ENCODE measurements at regions not wholly inside any gene's neighbourhood (a gene's known extent, or its start where the extent isn't known, plus 50 kb on each side); places are given as distances from the start of the nearest gene placed in this dataset.
"Not testable (repeated sequence)": the region's sequence is repeated elsewhere in the genome, so short reads cannot be mapped to it uniquely, and the experiment has no call there.

DNA sequence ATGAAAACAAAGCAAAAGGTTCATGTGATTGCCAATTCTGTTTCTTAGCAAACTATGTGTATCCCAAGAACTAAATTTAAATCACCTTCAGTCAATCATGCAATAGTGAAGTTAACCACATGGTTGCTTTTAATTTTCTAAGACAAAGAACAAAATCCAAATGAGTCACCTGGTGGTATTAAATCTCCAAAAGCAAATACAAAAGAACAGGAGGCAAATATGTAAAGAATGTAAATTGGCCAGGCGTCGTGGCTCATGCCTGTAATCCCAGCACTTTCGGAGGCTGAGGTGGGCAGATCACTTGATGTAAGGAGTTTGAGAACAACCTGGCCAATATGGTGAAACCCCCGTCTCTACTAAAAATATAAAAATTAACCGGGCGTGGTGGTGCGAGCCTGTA is 54.2 kb upstream of the PIK3R4 start:
- DNase-seq (ENCODE audit: low spot score), result no peak

DNA sequence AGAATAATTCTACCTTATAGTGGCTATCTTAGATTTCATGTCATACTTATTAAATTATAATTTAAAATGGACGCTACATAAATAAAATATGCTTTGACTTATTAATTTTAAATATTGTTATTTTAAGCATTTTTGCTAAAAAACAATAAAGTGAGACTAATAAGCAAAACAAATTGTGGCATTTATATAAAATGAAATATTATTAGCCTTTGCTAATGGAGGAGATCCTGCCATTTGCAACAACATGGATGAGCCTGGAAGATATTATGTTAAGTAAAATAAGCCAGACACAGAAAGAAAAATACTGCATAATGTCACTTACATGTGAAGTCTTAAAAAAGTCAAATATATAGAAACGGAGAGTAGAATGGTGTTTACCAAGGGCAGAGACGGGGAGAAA is 54.8 kb upstream of the PIK3R4 start:
- DNase-seq (ENCODE audit: low spot score), result no peak

DNA sequence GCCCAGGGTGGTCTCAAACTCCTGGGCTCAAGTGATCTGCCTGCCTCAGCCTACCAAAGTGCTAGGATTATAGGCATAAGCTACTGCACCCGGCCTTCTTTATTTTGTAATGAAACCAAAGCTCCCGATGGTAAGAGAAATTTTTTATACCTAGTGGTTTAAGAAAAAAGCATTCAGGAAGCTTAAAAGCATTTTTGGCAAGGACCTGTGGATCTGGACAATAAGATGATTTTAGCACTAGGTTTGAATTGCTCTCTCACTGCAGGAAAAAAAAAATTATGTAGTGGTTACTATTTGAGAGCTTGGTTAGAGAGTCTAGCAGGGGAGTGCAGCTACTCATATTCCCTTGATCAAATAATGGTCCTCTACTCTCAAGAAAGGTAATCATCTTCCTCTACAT is 64.9 kb upstream of the PIK3R4 start:
- DNase-seq (ENCODE audit: low spot score), result no peak

DNA sequence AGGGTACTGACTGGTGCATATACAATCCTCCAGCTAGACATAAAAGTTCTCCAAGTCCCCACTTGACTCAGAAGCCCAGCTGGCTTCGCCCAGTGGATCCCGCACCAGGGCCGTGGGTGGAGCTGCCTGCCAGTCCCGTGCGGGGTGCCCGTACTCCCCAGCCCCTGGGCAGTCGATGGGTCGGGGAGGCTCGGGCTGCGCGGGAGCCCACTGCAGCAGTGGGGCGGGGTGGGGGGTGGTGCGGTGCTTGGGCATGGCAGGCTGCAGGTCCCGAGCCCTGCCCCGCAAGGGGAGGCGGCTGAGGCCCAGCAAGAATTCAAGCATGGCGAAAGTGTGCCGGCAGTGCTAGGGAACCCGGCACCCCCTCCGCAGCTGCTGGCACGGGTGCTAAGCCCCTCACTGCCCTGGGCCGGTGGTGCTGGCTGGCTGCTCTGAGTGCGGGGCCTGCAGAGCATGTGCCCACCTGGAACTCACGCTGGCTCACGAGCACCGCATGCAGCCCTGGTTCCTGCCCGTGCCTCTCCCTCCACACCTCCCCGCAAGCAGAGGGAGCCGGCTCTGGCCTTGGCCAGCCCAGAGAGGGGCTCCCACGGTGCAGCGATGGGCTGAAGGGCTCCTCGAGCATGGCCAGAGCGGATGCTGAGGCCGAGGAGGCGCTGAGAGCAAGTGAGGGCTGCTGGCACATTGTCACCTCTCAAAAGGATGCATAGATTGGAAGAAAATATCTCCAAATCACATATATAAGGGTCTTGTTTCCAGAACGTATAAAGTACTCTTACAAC is 68.3 kb upstream of the PIK3R4 start:
- DNase-seq (ENCODE audit: low spot score), result no peak

DNA sequence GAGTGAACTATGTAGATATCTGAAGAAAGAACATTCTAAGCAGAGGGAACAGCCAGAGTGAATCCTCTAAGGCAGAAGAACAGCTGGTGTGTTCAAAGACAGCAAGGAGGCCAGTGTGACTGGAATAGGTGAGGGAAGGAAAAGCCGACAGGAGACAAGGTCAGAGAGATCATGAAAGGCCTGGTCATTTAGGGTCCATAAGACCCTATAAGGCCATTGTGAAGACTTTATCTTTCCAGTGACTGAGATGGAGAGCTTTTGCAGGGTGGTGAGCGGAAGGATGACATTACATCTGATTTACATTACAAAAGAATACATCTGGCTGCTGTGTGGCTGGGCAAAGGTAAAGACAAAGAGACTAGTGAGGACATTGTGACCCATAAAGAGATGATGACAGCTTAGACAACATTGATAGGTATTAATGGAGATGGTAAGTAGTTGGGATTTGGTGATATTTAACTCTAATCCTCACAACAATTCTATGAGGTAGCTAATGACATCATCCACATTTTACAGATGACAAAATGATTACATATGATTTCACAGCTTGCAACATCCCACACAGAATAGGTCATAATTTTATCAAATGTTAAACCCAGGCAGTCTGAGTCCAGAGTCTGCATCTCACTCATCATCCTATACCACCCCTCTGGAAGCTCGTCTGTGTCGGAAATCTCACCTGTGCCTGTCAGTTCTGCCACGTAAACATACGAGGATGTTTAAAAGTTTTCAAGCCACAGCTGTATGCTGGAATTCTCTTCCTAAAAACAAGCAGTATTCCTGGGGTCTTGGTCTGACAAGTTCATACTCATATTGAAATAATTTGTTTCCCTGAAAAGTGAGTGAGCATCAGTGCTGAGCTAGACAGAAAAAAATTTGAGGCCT is 70.2 kb upstream of the PIK3R4 start:
- no peak for DNase-seq (ENCODE audit: low spot score)

DNA sequence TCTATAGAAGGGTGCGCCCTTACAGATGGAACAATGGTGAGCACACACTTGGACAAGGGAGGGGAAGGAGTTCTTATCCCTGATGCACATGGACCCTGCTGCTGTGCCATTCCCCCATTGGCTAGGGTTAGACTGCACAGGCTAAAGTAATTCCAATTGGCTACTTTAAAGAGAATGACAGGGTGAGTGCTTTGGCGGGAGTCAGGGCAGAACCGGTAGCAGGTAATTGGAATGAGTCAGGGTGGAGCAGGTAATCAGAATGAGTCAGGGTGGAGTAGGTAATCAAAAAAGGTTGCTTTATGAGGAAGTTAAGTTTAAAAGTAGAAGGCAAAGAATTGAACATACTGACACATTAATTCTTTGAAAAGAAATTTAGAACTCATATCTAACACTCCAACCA is 71.4 kb upstream of the PIK3R4 start:
- not testable (repeated sequence) for DNase-seq (ENCODE audit: low spot score)

DNA sequence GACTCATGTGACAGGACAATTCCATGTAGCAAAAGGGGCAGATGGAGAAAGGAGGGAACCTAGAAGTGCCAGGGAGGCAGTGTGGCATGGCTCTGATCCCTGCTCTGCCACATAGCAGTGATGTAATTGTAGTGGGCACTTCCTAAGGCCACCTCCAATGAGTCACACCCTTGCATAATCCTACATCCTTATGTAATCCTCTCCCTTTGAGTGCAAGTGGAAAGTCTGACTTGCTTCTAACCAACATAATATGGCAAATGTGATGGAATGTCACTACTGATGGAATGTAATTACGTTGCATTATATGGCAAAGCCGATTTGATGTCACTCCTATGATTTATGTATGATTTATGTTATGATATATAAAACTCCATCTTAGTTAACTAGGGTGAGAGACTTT is 72.9 kb upstream of the ATP2C1 start:
- DNase-seq (ENCODE audit: low spot score), result peak; percentile 58

DNA sequence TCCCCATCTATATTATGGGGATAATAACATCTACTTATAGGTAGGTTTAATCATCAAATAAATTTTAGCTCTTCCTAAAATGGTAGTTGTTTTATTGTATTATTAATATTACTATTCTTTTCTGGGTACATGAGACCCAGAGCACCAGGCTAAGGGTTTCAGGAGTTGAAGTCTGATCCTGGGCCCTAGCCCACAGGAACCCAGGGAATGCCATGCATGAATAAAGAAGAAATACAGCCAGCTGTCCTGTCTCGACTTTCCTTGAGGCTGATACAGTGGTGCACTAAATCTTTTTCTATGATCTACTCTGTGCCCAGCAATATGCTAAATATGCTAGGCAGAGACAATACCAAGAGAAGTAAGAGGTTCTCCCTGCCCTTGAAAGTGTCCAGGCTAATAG is 72.1 kb upstream of the ATP2C1 start:
- no peak for DNase-seq (ENCODE audit: low spot score)

DNA sequence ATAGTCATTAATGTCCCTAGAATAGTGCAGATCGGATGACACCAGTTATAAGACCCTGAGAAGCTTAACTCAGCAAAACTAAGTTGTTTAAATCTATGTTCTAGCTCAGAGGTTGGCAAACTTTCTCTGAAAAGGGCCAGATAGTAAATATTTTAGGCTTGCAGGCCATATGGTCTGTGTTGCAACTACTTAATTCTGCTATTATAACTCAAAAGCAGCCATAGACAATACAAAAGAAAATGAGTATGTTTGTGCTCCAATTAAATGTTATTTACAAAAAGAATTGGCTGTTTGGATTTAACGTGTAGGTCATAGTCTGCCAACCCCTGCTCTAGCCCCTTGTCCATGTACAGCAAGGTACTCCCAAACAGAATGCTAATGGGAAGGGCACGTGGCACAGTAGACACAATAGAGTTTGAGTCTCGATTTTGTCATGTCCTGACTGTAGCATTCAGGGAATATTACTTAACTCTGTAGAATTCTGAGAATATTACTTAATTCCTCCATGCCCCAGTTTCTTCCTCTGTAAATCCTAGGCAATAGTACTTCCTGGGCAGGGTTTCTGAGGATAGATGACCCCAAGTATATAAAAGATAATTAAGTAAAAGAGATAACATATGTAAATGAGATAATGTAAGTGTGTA is 70.5 kb upstream of the ATP2C1 start:
- DNase-seq (ENCODE audit: low spot score), result no peak

DNA sequence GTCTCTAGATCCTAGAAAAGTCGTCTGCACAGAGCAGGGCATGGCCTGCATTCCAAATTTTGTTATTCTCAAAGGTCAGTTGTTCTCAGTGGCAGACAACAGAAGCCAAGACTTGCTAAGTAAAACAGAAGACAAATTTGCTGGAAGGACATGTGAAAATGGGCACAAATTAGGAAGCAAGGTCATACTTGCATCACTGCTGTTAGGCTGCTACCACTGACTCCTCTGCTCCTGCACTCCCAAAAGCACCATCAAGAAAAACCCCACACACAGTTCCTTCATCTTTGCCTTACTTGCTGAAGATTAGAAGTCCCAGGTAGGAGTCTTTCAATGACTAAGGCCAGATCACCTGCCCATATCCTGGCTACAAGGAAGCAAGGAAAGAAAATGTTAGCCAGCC is 69.9 kb upstream of the ATP2C1 start:
- no peak for DNase-seq (ENCODE audit: low spot score)

DNA sequence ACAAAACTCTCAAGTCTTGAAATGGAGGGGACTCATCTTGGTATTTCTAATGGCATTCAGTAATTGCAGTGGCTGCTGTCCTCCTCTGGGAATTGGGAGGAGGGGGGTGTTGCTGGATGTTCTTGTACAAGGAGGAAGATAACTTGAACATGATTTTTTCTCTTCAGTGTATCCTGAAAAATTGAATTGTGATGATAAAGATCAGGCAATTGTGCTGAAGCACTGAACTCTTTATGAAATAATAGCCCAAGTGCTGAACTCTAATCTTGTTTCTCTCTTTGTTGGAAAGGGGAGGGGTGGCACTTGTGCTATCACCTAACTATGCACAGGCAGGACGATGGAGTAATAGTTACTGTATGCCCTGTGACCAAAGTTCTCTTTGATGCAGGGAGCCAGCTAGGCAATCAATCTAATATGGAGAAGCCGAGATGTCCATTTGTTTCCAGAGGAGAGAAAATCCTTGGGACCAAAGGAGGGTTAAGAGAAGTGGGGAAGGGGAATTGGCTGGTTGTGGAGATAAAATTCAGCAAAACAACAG is 68.1 kb upstream of the ATP2C1 start:
- no peak for DNase-seq (ENCODE audit: low spot score)

DNA sequence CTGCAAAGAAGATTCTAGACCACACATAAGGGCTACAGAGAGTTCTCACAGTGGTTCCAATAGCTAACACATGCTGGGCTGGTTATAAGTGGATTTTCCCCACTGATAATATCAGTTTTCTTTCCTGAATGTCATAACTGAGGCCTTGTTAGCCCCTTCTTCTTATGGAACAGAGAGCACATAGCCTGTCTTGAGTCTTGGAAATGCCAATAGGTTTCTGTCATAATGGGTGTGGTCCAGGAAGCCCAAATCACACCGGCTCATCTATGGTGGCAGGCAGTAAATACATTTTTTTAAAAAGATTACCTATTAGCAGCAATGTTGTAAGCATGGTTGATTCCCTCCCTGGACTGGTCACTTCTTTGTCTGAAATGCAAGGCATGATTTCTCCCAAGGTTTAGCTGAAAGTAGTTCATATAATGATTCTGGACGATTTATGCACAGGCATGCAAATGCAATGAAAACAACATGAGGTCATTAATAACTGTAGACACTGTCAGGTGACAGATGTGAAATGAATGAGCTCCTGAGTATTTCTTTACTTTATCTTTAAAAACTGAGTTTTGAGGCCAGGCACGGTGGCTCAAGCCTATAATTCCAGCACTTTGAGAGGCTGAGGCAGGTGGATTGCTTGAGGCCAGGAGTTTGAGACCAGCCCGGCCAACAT is 67.2 kb upstream of the ATP2C1 start:
- peak; percentile 8 for DNase-seq (ENCODE audit: low spot score)

DNA sequence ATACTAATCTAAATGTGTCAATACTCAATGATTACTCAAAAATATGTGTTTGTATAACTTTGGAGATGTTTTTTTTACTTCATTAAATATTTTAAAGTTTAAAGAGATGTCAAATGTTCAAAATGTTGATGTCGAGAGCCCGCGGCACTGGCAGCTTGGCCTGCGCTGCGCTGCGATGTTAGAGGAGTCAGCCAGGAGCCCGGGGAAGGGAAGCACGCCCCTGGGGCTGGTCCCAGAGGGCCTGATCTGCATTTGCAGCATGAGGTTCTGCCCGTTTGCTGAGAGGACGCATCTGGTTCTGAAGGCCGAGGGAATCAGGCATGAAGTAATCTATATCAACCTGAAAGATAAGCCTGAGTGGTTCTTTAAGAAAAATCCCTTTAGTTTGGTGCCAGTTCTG is 66.4 kb upstream of the ATP2C1 start:
- DNase-seq (ENCODE audit: low spot score), result no peak

DNA sequence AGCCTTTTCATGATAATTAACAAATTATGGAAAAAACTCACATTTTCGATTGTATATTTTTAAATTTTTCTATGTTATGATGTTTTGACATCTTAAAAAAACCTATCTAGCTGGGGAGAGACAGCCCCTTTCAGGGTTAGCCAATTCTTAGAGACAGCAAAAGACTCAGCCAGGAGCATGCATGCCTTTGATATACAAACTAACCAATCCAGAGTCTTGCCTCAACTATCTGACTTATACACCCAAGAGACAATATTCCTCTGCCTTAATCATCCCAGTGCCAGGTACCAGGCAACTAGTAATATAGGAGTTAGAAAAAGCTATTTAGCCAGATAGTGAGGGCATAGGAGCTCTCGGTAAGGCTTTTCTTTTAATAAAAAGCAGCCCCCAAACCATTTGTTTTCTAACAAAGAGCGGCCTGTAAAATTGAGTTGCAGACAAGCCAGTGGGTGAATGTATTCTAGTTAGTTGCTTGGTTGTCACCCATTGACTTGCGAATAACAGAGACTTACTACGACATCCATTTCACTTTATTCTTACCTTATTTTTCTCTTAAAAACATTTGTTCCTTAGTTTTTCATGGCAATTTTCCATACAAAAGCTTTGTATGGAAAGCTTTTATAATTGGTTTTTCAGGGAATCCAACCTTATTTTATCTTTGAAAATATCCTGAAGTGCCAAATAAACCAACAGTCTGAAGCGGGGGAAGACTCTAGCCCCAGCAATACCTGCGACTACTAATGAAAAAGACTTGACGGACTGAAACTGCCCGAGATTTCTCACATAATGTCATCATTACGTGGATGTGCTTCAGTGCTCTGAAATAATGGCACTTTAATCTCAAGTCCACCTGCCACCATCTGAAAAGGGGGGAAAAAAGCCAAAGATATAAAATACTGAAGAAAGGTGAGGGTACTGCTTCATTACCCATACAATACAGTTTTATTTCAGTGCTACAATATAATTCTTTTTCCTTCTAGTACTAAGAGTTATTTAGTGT is 64.6 kb upstream of the ATP2C1 start:
- no peak for DNase-seq (ENCODE audit: low spot score)

DNA sequence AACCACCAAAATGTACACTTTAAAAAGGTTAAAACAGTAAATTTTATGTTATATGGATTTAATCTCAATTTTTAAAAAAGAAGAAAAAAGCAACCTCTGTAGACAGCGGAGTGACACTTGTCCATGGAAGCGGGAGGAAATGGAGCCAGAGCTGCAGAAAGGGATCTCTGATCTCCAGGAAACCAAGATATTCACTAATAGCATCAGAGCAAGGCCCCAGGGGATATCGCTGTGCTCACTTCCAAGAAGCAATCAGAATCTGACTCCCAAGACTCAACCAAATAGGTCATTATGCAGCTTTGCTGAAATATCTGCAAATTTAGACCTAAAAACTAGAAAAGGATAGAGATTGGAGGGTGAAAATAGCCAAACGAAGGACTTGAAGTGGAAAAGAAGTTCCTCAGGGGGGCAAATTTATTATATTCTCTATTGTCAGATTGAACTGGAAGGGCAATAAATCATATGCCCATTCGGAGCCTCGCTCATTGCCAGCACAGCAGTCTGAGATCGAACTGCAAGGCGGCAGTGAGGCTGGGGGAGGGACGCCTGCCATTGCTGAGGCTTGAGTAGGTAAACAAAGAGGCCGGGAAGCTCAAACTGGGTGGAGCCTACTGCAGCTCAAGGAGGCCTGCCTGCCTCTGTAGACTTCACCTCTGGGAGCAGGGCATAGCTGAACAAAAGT is 62.0 kb upstream of the ATP2C1 start:
- DNase-seq (ENCODE audit: low spot score), result no peak

DNA sequence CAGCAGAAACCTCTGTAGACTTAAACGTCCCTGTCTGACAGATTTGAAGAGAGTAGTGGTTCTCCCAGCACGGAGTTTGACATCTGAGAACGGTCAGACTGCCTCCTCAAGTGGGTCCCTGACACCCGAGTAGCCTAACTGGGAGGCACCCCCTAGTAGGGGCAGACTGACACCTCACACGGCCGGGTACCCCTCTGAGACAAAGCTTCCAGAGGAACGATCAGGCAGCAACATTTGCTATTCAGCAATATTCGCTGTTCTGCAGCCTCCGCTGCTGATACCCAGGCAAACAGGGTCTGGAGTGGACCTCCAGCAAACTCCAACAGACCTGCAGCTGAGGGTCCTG is 61.5 kb upstream of the ATP2C1 start:
- not testable (repeated sequence) for DNase-seq (ENCODE audit: low spot score)

DNA sequence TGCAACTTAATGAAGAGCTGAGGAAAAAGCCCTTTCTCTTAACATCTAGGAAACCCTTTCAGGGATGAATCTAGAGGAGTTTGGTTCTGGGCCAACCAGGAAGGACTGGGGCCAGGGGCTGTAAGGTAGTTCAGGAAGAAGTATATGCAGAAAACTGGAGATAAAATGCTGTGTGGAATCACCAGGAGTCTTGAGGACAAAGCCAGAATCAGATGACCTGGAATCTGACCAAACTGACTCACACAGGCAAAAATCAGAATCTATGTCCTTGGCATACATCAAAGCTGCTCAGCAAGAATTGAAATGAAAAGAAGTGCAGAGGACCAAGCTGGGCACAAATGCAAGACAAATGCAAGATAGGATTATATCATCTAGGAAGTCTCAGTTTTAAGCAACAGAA is 59.4 kb upstream of the ATP2C1 start:
- no peak for DNase-seq (ENCODE audit: low spot score)

DNA sequence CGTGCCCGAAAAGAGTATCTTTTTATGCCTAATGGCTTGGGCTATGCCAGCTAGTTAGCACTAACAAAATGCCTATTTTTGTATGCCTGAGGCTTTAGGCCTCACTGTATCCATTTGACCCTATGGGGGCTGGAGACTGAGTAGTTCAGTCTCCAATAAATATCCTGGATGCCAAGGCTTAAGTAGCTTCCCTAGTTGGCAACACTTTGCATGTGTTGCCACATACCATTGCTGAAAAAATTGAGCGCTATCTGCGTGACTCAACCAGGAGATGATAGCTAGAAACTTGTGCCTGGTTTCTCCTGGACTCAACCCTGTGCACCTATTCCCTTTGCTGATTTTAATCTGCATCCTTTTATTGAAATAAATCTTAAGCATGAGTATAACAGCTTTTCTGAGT is 58.4 kb upstream of the ATP2C1 start:
- no peak for DNase-seq (ENCODE audit: low spot score)

DNA sequence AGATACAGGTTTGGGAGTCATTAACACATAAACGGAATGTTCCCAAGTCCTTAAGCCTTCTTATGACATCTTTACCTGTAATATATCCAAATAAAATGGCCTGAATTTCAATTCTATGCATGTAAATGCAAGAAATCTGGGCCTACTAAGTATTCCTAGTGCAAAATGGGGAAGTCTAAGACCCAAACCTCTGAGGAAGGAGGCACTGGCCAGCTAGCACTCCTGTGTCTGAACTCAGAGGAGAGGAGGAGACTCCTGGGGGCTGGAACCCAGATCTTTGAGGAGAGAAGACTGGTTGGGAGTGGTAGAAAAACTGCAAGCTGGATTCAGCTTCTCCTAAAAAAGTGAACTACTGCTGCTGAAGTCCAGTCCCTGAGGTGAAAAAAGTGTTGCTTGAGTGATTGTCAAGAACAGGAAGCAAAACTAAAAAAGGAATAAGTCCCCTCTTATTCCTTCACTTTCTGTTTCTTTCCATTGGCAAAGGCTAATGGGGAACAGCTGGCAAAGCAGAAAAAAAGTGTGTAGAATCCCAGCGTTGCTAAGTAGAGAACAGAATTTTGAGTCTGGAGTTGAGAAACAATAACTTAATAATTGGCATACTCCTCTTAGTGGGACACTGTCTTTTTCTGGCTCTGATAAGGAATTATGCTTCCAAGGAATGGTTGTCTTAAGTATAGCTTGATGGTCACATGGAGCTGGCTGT is 54.8 kb upstream of the ATP2C1 start:
- no peak for DNase-seq (ENCODE audit: low spot score)

DNA sequence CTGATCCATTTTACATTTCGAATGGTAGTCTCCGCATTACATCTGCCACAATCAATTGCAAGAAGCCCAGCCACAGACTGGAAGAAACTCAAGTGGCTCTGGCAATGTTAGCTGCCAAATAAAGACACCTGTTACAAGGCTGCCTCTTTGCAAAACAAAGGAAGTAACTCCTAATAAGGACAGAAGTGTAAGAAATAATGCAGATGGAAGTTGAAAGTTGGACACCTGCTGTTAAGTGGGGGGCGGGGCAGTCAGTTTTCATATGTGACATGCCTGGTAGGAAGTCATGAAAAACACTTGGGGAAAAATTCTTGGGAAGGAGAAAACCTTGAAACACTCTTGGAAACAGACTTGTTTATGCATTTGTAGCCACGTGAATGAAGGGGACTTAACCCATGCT is 54.1 kb upstream of the ATP2C1 start:
- DNase-seq (ENCODE audit: low spot score), result no peak
